ENCODE measurements at regions not wholly inside any gene's neighbourhood (a gene's known extent, or its start where the extent isn't known, plus 50 kb on each side); places are given as distances from the start of the nearest gene placed in this dataset.
"Not testable (repeated sequence)": the region's sequence is repeated elsewhere in the genome, so short reads cannot be mapped to it uniquely, and the experiment has no call there.

DNA sequence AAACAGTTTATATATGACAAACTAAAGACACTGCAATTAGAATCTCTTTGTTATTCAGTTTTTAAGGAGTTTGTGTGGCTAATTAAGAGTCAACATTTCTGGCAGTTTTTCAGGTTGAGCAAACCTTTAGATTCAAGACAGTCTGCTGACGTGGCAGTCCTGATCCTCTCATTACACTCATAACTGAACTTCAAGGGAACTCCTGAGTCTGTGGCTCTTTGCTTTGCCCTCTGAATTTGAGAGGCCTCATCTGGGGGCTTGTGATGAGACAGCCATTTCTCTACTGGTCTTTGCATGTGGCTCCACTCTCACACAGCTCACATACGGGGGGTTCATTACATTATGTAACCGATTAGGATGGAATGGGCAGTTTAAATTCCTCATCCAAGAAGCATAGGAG, 182.9 kb upstream of the MEF2C start:
- intact Hi-C loops (cut with DNase I): no loop called here
- ATAC-seq: no peak
- no peak for DNase-seq (ENCODE audit: missing footprints)

DNA sequence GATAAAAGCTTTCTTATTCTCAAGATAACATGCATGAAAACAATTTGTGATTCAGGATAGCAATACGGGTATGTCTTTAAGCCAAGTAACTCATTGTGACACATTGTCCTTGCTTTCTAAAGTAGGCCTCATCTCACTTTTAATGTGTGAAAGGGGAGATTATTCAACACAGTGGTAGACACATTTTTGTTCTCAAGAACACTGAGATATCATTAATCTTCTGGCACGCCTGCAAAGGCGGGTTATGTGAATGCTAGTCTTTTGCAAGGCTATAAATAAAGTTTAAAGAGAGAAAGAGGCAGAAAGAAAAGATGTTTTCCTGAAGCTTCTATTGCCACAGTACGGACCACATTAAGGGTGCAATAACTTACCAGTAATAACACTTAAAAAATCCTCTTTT, 181.8 kb upstream of the MEF2C start:
- ATAC-seq: no peak
- intact Hi-C loops (cut with DNase I): no loop called here
- DNase-seq (ENCODE audit: missing footprints): no peak

GRCh38 chr5:89064054-89064453, 181.1 kb upstream of the MEF2C start:
- intact Hi-C loops (cut with DNase I): no loop called here
- ATAC-seq: no peak
- no peak for DNase-seq (ENCODE audit: missing footprints)

DNA sequence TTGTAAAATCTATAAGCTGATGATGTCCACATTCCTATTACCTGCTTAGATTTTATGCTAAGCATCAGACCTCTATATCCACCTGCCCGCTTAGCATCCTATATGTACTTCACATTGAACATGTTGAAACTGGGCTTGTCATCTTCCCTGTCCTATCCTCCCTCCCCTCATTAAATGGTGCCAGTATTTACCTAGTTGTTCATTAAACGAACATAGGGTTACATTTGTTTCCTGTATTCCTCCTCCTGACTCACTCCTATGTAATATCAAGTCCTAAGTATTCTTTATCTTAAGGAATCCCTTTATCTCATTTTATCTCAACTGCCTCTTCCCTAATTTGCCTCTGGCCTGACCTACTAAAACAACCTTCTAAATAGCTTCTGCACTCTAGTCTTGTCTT, 177.8 kb upstream of the MEF2C start:
- intact Hi-C loops (cut with DNase I): no loop called here
- DNase-seq (ENCODE audit: missing footprints) (no peak), ATAC-seq (no peak)

DNA sequence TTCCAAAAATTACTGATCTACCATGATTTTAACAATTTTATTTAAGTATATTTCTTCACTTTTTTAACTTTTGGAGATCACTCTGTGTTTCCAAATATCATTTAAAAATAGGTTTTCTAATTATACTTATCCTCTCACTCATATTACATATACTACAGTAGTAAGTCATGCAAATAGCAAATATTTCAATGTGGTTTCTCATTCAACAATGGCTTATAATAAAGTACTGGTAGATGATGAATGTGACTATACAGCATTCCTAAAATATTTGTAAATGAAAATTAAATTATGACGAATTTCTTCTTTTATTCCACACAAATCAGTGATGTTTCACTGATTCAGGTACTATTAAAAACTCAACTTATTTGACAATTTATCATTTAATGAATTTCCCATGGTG, 176.3 kb upstream of the MEF2C start:
- intact Hi-C loops (cut with DNase I): no loop called here
- ATAC-seq (no peak), DNase-seq (ENCODE audit: missing footprints) (no peak)

GRCh38 chr5:89055695-89056085, 172.7 kb upstream of the MEF2C start:
- intact Hi-C loops (cut with DNase I): no loop called here
- ATAC-seq (no peak), DNase-seq (ENCODE audit: missing footprints) (no peak)

DNA sequence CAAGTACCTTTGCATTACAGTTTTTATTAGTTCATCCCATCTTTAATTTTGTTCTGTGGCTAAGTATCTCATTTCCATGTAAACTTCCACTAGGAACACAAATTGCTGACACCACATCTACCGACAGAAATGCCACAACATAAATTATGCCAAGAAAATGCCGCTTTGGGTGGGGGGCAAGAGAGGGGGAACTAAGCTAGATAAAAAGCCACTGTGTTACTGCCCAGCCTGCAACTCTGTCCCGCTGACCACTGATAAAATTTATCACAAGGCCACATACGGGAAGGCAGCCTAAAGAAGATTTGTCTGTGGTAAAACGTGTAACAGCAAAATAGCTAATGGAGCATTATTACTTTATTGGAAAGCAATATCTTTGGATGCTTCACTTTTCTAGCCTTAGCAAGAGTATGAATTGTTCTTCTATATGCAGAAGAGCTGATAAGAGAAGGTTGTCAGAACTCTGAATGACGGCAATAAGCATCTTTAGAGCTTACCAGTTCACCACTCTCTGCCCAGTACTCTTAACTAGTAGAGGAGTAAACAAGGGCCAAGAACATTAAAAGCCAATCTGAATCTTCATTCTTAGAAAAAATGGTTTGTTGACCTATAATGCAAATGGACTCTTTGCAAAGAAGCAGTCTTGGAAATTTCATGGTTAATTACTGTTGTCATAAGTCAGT, 172.2 kb upstream of the MEF2C start:
- ATAC-seq (no peak), DNase-seq (ENCODE audit: missing footprints) (no peak)
- intact Hi-C loops (cut with DNase I): no loop called here

GRCh38 chr5:89053547-89053946, 170.6 kb upstream of the MEF2C start:
- DNase-seq (ENCODE audit: missing footprints) (no peak), ATAC-seq (no peak)
- intact Hi-C loops (cut with DNase I): no loop called here

- intact Hi-C loops (cut with DNase I); ATAC-seq; DNase-seq (ENCODE audit: missing footprints): not testable (repeated sequence)
Measured at GRCh38 chr5:89050062-89050461, 167.1 kb upstream of the MEF2C start.

- no peak for ATAC-seq
- DNase-seq (ENCODE audit: missing footprints): no peak
- intact Hi-C loops (cut with DNase I): no loop called here
Measured at GRCh38 chr5:89047571-89047970, 164.6 kb upstream of the MEF2C start.

DNA sequence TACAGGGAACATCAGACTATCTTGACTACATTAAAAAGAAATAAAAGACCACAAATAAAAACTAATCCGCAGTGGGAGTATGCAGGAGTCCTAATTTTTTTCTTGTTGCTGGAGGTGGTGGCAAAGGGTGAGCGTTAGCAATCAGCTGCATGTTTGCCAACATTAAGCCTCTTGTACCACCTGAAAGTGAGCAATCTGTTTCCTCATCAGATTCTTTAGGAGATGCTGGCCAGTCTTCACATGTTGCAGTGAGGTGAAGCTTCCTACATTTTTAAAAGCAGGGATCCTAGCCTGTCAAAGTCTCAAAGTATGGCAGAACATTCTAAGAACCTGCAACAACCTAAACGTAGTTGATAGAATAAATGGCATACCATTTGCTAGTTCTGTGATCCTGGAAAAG, 162.2 kb upstream of the MEF2C start:
- DNase-seq (ENCODE audit: missing footprints) (no peak), ATAC-seq (no peak)
- intact Hi-C loops (cut with DNase I): no loop called here

- DNase-seq (ENCODE audit: missing footprints): no peak
- intact Hi-C loops (cut with DNase I): loop anchor here (5.0 kb wide), 1 partner anchor 157 kb away; no protein-coding TSS in a partner anchor
- ATAC-seq: no peak
Measured at GRCh38 chr5:89044674-89045200, 161.8 kb upstream of the MEF2C start.

GRCh38 chr5:89043676-89044075, 160.7 kb upstream of the MEF2C start:
- intact Hi-C loops (cut with DNase I): loop anchor here (5.0 kb wide), 1 partner anchor 156 kb away; no protein-coding TSS in a partner anchor

GRCh38 chr5:89042746-89043145, 159.8 kb upstream of the MEF2C start:
- intact Hi-C loops (cut with DNase I): loop anchor here (5.0 kb wide), 1 partner anchor 155 kb away; no protein-coding TSS in a partner anchor
- ATAC-seq (no peak), DNase-seq (ENCODE audit: missing footprints) (no peak)

More at GRCh38 chr5:89043676-89044075, 160.7 kb upstream of the MEF2C start:
- DNase-seq (ENCODE audit: missing footprints) (no peak), ATAC-seq (no peak)

DNA sequence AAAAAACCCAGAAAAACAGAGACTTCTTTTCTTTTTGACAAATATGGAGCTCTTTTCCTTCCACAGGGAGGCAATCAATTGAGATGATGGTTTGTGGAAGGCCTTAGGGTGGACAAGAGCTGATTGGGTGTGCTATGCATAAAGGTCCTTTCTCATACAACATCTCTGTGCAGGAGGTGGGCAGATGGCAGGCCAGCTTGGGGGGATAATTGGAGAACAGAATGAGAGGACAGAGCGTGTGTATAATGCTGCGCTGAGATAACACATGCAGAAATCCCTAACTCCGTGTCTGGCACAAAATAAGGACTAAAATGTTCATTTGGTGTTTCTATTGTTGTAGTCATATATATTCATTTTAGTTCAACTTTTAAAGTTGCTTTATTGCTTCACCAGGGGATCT, 159.0 kb upstream of the MEF2C start:
- no peak for ATAC-seq
- intact Hi-C loops (cut with DNase I): loop anchor here (5.0 kb wide), 1 partner anchor 155 kb away; no protein-coding TSS in a partner anchor
- DNase-seq (ENCODE audit: missing footprints): no peak

DNA sequence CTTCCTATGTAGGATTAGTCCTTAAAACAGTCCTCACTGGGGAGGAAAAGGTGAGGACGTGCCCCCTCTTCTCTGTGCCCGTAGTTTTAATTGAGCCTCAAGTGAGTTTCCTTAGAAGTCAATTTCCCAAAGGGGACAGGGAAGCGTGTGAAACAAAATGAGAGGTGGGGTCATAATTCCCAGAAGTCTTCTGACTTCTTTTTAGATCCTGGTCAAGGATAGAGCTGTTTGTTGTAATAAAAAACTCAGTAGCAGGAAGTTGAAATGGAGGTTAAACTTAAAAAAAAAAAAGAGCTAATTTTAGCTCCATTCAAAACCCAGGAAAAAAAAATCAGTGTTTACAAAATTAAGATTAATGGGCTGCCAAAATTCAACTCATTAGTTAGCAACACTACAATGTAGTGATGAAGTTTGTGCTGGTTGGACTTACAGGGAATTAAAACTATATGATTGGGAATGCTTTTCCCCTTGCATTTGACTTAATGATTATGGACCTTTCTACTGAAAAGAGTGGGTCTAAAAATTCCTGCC, 158.3 kb upstream of the MEF2C start:
- intact Hi-C loops (cut with DNase I): loop anchor here (5.0 kb wide), 1 partner anchor 154 kb away; no protein-coding TSS in a partner anchor
- DNase-seq (ENCODE audit: missing footprints) (no peak), ATAC-seq (no peak)

- intact Hi-C loops (cut with DNase I): no loop called here
- DNase-seq (ENCODE audit: missing footprints): no peak
- ATAC-seq: peak; percentile 34
Measured at GRCh38 chr5:89036704-89037489, 153.9 kb upstream of the MEF2C start.

DNA sequence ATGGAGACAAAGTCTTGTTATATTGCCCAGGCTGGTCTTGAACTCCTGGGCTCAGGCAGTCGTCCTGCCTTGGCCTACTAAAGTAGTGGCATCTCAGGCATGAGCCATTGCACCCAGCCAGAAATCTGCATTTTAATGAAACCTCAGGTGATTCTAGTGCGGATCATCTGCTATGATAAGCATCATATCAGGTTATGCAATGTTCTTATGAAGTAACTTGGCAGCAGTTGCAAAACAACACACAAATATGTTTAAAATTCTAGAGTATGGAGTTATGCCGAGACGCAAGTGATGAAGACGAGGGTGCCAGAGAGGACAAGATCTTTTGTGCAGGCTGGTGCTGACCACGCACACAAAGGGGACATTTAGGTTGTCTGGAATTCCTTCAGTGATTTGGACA, 153.2 kb upstream of the MEF2C start:
- intact Hi-C loops (cut with DNase I): no loop called here

GRCh38 chr5:89034588-89034987, 151.6 kb upstream of the MEF2C start:
- no peak for ATAC-seq
- no peak for DNase-seq (ENCODE audit: missing footprints)
- intact Hi-C loops (cut with DNase I): no loop called here

More for the DNA sequence above, 153.2 kb upstream of the MEF2C start:
- ATAC-seq (no peak), DNase-seq (ENCODE audit: missing footprints) (no peak)

- ATAC-seq (no peak), DNase-seq (ENCODE audit: missing footprints) (no peak)
- intact Hi-C loops (cut with DNase I): no loop called here
Measured at GRCh38 chr5:89030798-89031197, 147.8 kb upstream of the MEF2C start.

Data from Right ventricle myocardium inferior (tissue), 1 donor.